ENCODE measurements at regions not wholly inside any gene's neighbourhood (a gene's known extent, or its start where the extent isn't known, plus 50 kb on each side); places are given as distances from the start of the nearest gene placed in this dataset.

DNA sequence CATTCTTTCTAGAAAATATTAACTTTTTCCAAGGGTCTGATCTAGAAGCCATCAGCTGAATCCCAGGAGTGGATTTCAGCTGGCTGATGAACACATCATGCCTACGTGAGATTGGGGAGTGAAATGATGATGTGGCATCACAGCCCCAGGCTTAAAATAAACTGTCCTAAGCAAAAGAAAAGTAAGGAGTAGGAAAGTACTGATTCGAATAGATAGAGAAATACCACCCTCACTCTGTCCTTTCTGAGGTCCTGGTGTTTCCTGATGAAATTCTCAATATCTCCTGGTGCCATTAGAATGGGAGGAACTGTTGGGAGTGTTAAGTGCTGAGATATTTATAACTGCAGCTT, 376.8 kb upstream of the SEMA6D start:
- TF ChIP-seq TAF1 (IDR thresholded peaks at IDR 0.05; ENCODE audit: low read depth, low read length), result no peak
- TF ChIP-seq POLR2A (IDR thresholded peaks at IDR 0.05; ENCODE audit: low read depth, low read length), result no peak
- TF ChIP-seq POLR2AphosphoS5 (IDR thresholded peaks at IDR 0.05; ENCODE audit: low read depth, low read length), result no peak
- TF ChIP-seq PAX5 (IDR thresholded peaks at IDR 0.05; ENCODE audit: insufficient read depth, low read length, severe bottlenecking), result no peak
- TF ChIP-seq SPI1 (IDR thresholded peaks at IDR 0.05; ENCODE audit: low read depth, low read length), result no peak
- TF ChIP-seq POU2F2 (IDR thresholded peaks at IDR 0.05; ENCODE audit: low read depth, low read length), result no peak
